Fibroblast of lung (primary cell): ENCODE measurements at regions not wholly inside any gene's neighbourhood (a gene's known extent, or its start where the extent isn't known, plus 50 kb on each side); places are given as distances from the start of the nearest gene placed in this dataset.

Experiments
- EZH2 ChIP-seq: IDR thresholded peaks from 2 replicates; pipeline ENCODE4 v1.5.1; 2012; ENCODE audit warnings: low read length, control low read depth, mild to moderate bottlenecking; ENCODE audit errors: missing control alignments
- TF ChIP-seq, protein P1 (sequence below), 2 donors: IDR thresholded peaks in 1 of 2; conservative IDR thresholded peaks in 1 of 2; 1 replicate in 1 of 2; 2 replicates in 1 of 2; pipeline ENCODE4 v1.5.1; 2011 to 2012; ENCODE audit warnings: low read length in 2 of 2, control low read depth in 1 of 2, inconsistent platforms in 1 of 2, low read depth in 1 of 2, mild to moderate bottlenecking in 1 of 2

- TF ChIP-seq, protein P1, sequence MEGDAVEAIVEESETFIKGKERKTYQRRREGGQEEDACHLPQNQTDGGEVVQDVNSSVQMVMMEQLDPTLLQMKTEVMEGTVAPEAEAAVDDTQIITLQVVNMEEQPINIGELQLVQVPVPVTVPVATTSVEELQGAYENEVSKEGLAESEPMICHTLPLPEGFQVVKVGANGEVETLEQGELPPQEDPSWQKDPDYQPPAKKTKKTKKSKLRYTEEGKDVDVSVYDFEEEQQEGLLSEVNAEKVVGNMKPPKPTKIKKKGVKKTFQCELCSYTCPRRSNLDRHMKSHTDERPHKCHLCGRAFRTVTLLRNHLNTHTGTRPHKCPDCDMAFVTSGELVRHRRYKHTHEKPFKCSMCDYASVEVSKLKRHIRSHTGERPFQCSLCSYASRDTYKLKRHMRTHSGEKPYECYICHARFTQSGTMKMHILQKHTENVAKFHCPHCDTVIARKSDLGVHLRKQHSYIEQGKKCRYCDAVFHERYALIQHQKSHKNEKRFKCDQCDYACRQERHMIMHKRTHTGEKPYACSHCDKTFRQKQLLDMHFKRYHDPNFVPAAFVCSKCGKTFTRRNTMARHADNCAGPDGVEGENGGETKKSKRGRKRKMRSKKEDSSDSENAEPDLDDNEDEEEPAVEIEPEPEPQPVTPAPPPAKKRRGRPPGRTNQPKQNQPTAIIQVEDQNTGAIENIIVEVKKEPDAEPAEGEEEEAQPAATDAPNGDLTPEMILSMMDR (conservative IDR thresholded peaks at IDR 0.05 in 1 of 2, IDR thresholded peaks at IDR 0.05 in 1 of 2; ENCODE audit: low read depth in 1 of 2, low read length in 2 of 2), result no peak
- no peak for TF ChIP-seq EZH2
These were observed 184.3 kb upstream of the CST7 start for GRCh38 chr20:24764794-24765202.
